ENCODE measurements at regions not wholly inside any gene's neighbourhood (a gene's known extent, or its start where the extent isn't known, plus 50 kb on each side); places are given as distances from the start of the nearest gene placed in this dataset.
"Not testable (repeated sequence)": the region's sequence is repeated elsewhere in the genome, so short reads cannot be mapped to it uniquely, and the experiment has no call there.

- Histone ChIP-seq H3K4me3 (ENCODE audit: low read depth, low read length) (no peak overlapping the region), H3K9me3 (ENCODE audit: control insufficient read depth, insufficient read depth, low read length) (peaks cover 1% of the 10 kb centered on the region), H3K4me1 (ENCODE audit: control insufficient read depth, insufficient read depth, low read length) (no peaks in the 10 kb centered on the region), H3K27me3 (ENCODE audit: control insufficient read depth, insufficient read depth, low read length) (no peaks in the 10 kb centered on the region), H3K27ac (ENCODE audit: low read depth, low read length) (no peak overlapping the region), H3K36me3 (ENCODE audit: control insufficient read depth, insufficient read depth, low read length) (no peaks in the 10 kb centered on the region)
- WGBS (ENCODE audit: insufficient coverage), result 94% methylated on average over 7 of the region's 8 CpGs
- DNase-seq (ENCODE audit: low read depth in 4 of 6, low spot score in 6 of 6), result no peak
Measured at GRCh38 chr2:185473838-185474237, 264.8 kb upstream of the FSIP2 start.

- Histone ChIP-seq H3K27ac (ENCODE audit: low read depth, low read length) (no peak overlapping the region), H3K27me3 (ENCODE audit: control insufficient read depth, insufficient read depth, low read length) (no peaks in the 10 kb centered on the region), H3K4me3 (ENCODE audit: low read depth, low read length) (no peak overlapping the region), H3K36me3 (ENCODE audit: control insufficient read depth, insufficient read depth, low read length) (no peaks in the 10 kb centered on the region), H3K9me3 (ENCODE audit: control insufficient read depth, insufficient read depth, low read length) (peaks cover 1% of the 10 kb centered on the region), H3K4me1 (ENCODE audit: control insufficient read depth, insufficient read depth, low read length) (no peaks in the 10 kb centered on the region)
- WGBS (ENCODE audit: insufficient coverage), result 17% methylated on average over 1 of the region's 1 CpG
- DNase-seq (ENCODE audit: low read depth in 4 of 6, low spot score in 6 of 6), result peak in 2 of 6 donors; percentile 7 to 80
Measured at GRCh38 chr2:185475914-185476313, 262.7 kb upstream of the FSIP2 start.

GRCh38 chr2:185477452-185477851 is 261.2 kb upstream of the FSIP2 start:
- WGBS (ENCODE audit: insufficient coverage), result 100% methylated on average over 1 of the region's 2 CpGs
- Histone ChIP-seq H3K36me3 (ENCODE audit: control insufficient read depth, insufficient read depth, low read length) (no peaks in the 10 kb centered on the region), H3K4me1 (ENCODE audit: control insufficient read depth, insufficient read depth, low read length) (no peaks in the 10 kb centered on the region), H3K27ac (ENCODE audit: low read depth, low read length) (no peak overlapping the region), H3K27me3 (ENCODE audit: control insufficient read depth, insufficient read depth, low read length) (no peaks in the 10 kb centered on the region), H3K4me3 (ENCODE audit: low read depth, low read length) (no peak overlapping the region), H3K9me3 (ENCODE audit: control insufficient read depth, insufficient read depth, low read length) (peaks cover 1% of the 10 kb centered on the region)
- no peak for DNase-seq (ENCODE audit: low read depth in 4 of 6, low spot score in 6 of 6)

DNA sequence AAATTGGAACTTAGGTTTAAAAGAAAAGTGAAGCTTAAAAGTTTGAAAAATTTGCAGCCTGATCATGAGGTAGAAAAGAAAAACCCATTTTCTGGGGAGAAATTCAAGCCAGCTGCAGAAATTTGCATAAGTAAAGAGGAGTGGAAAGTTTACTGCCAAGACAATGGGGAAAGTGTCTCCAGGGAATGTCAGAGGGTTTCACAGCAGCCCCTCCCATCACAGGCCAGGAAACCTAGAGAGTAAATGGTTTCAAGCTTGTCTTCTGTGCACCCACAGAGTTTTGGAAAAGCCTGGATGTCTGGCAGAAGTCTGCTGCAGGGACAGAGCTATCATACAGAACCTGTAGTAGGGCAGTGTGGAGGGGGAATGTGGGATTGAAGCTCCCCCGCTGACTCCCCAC is 254.0 kb upstream of the FSIP2 start:
- no CpG with 5 or more reads among the region's 1 CpG for WGBS (ENCODE audit: insufficient coverage)
- Histone ChIP-seq H3K27me3 (ENCODE audit: control insufficient read depth, insufficient read depth, low read length) (no peaks in the 10 kb centered on the region), H3K27ac (ENCODE audit: low read depth, low read length) (no peak overlapping the region), H3K36me3 (ENCODE audit: control insufficient read depth, insufficient read depth, low read length) (no peaks in the 10 kb centered on the region), H3K9me3 (ENCODE audit: control insufficient read depth, insufficient read depth, low read length) (no peaks in the 10 kb centered on the region), H3K4me3 (ENCODE audit: low read depth, low read length) (no peak overlapping the region), H3K4me1 (ENCODE audit: control insufficient read depth, insufficient read depth, low read length) (no peaks in the 10 kb centered on the region)
- no peak for DNase-seq (ENCODE audit: low read depth in 4 of 6, low spot score in 6 of 6)

DNA sequence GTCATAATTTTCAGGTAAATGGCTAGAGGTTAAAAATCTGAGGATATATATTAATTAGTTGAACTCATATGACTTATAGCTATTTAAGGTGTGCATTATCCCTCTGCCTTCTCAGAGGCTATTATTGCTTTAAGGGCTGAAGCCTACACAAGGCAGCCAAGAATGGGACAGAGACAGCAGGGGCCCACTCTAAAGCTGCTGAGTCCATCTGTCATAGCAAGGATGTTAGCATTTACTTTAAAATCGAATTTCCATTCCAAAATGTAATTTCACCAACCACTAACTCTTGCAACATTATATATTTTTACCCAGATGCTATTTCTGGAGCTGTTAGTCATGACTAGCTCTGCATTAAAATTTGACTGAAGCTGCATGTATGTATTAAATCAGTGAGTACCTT is 236.3 kb upstream of the FSIP2 start:
- Histone ChIP-seq H3K9me3 (ENCODE audit: control insufficient read depth, insufficient read depth, low read length) (peaks cover 1% of the 10 kb centered on the region), H3K36me3 (ENCODE audit: control insufficient read depth, insufficient read depth, low read length) (no peaks in the 10 kb centered on the region), H3K27ac (ENCODE audit: low read depth, low read length) (no peak overlapping the region), H3K4me1 (ENCODE audit: control insufficient read depth, insufficient read depth, low read length) (no peaks in the 10 kb centered on the region), H3K4me3 (ENCODE audit: low read depth, low read length) (no peak overlapping the region), H3K27me3 (ENCODE audit: control insufficient read depth, insufficient read depth, low read length) (no peaks in the 10 kb centered on the region)
- DNase-seq (ENCODE audit: low read depth in 4 of 6, low spot score in 6 of 6), result peak in 2 of 6 donors; percentile 25 to 83
- no CpG with 5 or more reads among the region's 1 CpG for WGBS (ENCODE audit: insufficient coverage)

DNA sequence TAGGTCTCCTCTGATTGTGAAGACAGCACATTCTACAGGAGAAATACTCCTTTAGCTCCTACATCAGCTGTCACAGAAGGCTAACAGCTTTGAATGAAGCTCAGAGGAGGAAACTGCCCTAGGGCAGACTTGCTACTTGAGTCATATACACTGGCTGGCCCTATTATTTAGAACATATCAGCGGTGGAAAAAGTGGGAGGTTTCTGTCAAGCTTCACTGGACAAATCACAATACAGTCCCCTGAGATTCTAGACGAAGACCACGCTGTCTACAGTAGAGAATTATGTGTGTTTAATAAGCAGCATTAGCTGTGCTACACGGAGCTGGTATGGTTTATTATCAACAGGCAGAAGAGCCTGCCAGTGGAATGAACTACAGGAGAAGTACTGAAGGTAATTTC is 230.9 kb upstream of the FSIP2 start:
- DNase-seq (ENCODE audit: low read depth in 4 of 6, low spot score in 6 of 6), result peak in 1 of 6 donors; percentile 7
- H3K4me1 ChIP-seq (ENCODE audit: control insufficient read depth, insufficient read depth, low read length), result no peaks in the 10 kb centered on the region
- H3K27me3 ChIP-seq (ENCODE audit: control insufficient read depth, insufficient read depth, low read length), result no peaks in the 10 kb centered on the region
- H3K27ac ChIP-seq (ENCODE audit: low read depth, low read length), result no peak overlapping the region
- no peak overlapping the region for H3K4me3 ChIP-seq (ENCODE audit: low read depth, low read length)
- no peaks in the 10 kb centered on the region for H3K36me3 ChIP-seq (ENCODE audit: control insufficient read depth, insufficient read depth, low read length)
- peaks cover 4% of the 10 kb centered on the region for H3K9me3 ChIP-seq (ENCODE audit: control insufficient read depth, insufficient read depth, low read length)
- no CpG with 5 or more reads among the region's 4 CpGs for WGBS (ENCODE audit: insufficient coverage)

GRCh38 chr2:185510060-185510459 is 228.5 kb upstream of the FSIP2 start:
- no peak for DNase-seq (ENCODE audit: low read depth in 4 of 6, low spot score in 6 of 6)
- Histone ChIP-seq H3K36me3 (ENCODE audit: control insufficient read depth, insufficient read depth, low read length) (no peaks in the 10 kb centered on the region), H3K4me1 (ENCODE audit: control insufficient read depth, insufficient read depth, low read length) (no peaks in the 10 kb centered on the region), H3K27me3 (ENCODE audit: control insufficient read depth, insufficient read depth, low read length) (no peaks in the 10 kb centered on the region), H3K4me3 (ENCODE audit: low read depth, low read length) (no peak overlapping the region), H3K27ac (ENCODE audit: low read depth, low read length) (no peak overlapping the region), H3K9me3 (ENCODE audit: control insufficient read depth, insufficient read depth, low read length) (peaks cover 4% of the 10 kb centered on the region)
- no CpG with 5 or more reads among the region's 3 CpGs for WGBS (ENCODE audit: insufficient coverage)

GRCh38 chr2:185511925-185512324 is 226.7 kb upstream of the FSIP2 start:
- H3K4me1 ChIP-seq (ENCODE audit: control insufficient read depth, insufficient read depth, low read length), result no peaks in the 10 kb centered on the region
- no CpG with 5 or more reads among the region's 2 CpGs for WGBS (ENCODE audit: insufficient coverage)
- DNase-seq (ENCODE audit: low read depth in 4 of 6, low spot score in 6 of 6), result no peak
- no peaks in the 10 kb centered on the region for H3K27me3 ChIP-seq (ENCODE audit: control insufficient read depth, insufficient read depth, low read length)
- no peak overlapping the region for H3K27ac ChIP-seq (ENCODE audit: low read depth, low read length)
- no peak overlapping the region for H3K4me3 ChIP-seq (ENCODE audit: low read depth, low read length)
- no peaks in the 10 kb centered on the region for H3K36me3 ChIP-seq (ENCODE audit: control insufficient read depth, insufficient read depth, low read length)
- peaks cover 4% of the 10 kb centered on the region for H3K9me3 ChIP-seq (ENCODE audit: control insufficient read depth, insufficient read depth, low read length)

- Histone ChIP-seq H3K4me3 (ENCODE audit: low read depth, low read length) (no peak overlapping the region), H3K27me3 (ENCODE audit: control insufficient read depth, insufficient read depth, low read length) (no peaks in the 10 kb centered on the region), H3K36me3 (ENCODE audit: control insufficient read depth, insufficient read depth, low read length) (no peaks in the 10 kb centered on the region), H3K4me1 (ENCODE audit: control insufficient read depth, insufficient read depth, low read length) (no peaks in the 10 kb centered on the region), H3K27ac (ENCODE audit: low read depth, low read length) (no peak overlapping the region), H3K9me3 (ENCODE audit: control insufficient read depth, insufficient read depth, low read length) (peaks cover 1% of the 10 kb centered on the region)
- no peak for DNase-seq (ENCODE audit: low read depth in 4 of 6, low spot score in 6 of 6)
- WGBS (ENCODE audit: insufficient coverage), result 80% methylated on average over 3 of the region's 6 CpGs
Measured at GRCh38 chr2:185522472-185522871, 216.1 kb upstream of the FSIP2 start.

DNA sequence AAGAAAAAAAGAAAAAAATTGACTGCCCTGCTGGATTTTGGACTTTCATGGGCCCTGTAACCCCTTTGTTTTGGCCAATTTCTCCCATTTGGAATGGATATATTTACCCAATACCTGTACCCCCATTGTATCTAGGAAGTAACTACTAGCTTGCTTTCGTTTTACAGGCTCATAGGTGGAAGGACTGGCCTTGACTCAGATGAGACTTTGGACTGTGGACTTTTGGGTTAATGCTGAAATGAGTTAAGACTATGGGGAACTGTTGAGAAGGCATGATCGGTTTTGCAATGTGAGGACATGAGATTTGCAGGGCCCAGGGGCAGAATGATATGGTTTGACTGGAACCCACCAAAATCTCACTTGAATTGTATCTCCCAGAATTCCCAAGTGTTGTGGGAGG is 214.4 kb upstream of the FSIP2 start:
- WGBS (ENCODE audit: insufficient coverage), result 100% methylated on average over 1 of the region's 2 CpGs
- H3K4me1 ChIP-seq (ENCODE audit: control insufficient read depth, insufficient read depth, low read length); H3K27ac ChIP-seq (ENCODE audit: low read depth, low read length); DNase-seq (ENCODE audit: low read depth in 4 of 6, low spot score in 6 of 6); H3K9me3 ChIP-seq (ENCODE audit: control insufficient read depth, insufficient read depth, low read length); H3K36me3 ChIP-seq (ENCODE audit: control insufficient read depth, insufficient read depth, low read length); H3K4me3 ChIP-seq (ENCODE audit: low read depth, low read length); H3K27me3 ChIP-seq (ENCODE audit: control insufficient read depth, insufficient read depth, low read length): not testable (repeated sequence)
